ENCODE measurements at regions not wholly inside any gene's neighbourhood (a gene's known extent, or its start where the extent isn't known, plus 50 kb on each side); places are given as distances from the start of the nearest gene placed in this dataset.

DNA sequence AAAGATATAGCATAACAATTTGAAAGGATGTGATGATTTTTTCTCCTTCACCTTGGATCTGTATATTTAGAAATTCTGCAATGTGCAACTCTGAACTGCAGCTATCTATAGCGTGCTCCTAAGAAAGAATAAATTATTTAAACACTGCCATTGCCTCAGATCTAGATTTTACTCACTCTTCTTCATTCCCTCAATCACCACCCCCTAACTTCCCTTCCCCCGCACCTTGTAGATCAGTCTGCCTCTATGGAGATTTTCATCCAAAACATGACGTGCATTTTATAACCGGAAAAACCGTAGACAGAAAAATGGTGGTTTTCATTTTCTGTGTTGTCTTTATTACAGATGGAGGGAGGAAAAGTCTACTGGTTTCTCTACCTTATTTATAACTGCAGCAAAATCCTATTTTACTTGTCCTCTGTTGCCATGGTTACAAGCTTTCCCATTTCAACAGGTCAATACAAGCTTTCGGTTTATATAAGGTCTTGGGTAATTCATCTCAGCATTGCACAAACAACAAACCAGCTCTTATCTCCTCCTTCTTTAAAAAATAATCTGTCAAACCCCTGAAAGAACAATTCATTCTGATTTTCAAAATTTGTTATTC, 480.0 kb downstream of the TAF11L14 start:
- DNase-seq = no peak

GRCh38 chr5:18117968-18118367, 483.7 kb downstream of the TAF11L14 start:
- no peak for DNase-seq

- DNase-seq = no peak
These were observed 485.0 kb downstream of the TAF11L14 start for GRCh38 chr5:18119156-18119785.

- no peak for DNase-seq
These were observed 507.0 kb downstream of the TAF11L14 start for GRCh38 chr5:18141222-18141621.

DNA sequence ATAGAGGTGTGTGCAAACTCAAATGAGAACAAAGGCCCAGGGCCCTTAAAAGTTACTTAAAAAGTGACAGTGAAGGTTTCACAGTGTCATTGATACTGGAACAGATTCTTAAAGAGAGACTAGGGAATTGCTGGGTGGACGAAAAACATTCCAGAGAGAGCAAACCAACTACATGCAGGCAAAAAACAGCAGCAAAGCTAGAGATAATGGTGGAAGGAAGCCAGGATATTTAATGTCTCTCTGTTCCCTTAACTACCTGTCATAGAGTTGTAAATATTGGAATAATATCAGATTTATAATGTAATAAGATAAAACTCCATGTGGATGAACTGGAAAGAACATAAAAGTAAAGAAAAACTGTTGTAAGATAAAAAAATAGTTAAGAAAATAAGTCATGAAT, 508.6 kb downstream of the TAF11L14 start:
- DNase-seq = no peak

DNA sequence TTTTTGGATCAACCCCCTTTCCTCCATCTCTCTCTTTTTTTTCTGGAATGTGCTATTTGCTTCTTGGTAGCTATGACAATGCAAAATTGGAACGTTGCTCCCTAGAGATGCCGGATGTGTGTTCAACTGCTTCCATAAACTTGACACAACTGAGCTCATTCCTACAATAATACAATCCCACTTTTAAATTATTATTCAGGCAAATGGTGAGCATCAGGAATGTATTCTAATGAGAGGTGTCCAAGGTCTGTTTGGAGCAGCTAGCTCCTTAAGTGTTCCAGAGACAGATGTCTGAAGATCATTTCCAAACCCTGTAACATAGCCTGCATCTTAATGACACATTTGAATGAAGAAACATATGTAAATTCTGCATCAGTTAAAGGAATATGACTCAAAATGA, 518.4 kb downstream of the TAF11L14 start:
- DNase-seq = no peak

GRCh38 chr5:18158166-18158565, 523.9 kb downstream of the TAF11L14 start:
- DNase-seq = no peak

- DNase-seq = peak; percentile 3 to 78 (median 38)
These were observed 525.1 kb downstream of the TAF11L14 start for GRCh38 chr5:18159331-18159730.

GRCh38 chr5:18171684-18172083, 537.4 kb downstream of the TAF11L14 start:
- no peak for DNase-seq

- no peak for DNase-seq
These were observed 545.3 kb downstream of the TAF11L14 start for GRCh38 chr5:18179579-18179978.

DNA sequence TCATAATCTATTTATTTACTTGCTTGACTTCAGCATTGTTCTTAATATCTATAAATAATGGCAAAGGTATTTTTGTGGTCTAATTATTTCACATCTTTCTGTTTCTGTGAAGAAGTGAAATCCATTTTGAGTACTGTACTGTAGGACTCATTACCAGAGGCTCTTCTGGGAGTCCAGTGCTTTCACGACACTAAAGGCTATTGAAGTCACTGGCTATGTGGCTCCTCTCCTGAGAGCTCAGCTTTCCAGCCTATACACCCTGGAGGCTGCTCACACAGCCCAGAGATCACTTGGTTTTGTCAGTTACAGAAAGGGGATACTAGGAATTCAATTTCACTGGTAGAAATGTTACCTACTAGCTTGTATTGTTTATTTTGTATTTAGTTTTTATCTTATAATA, 547.3 kb downstream of the TAF11L14 start:
- no peak for DNase-seq

DNA sequence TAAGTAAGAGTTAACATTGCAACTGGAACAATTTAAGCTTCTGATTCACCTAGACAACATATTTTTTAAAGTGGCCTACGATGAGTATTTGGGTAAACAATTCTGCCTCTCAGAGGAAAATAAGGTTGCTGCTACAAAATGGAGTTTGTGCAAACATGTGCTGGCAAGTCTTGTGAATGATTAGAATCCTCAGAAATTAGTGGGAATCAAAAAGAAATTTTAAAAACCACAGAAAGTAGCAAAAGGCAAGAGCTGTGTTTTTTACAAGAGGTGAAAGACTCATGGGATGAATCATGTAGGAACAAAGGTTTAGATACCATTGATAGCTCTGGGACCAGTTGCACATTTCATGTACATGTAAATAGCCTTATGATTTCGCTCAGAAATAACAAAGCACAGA, 561.6 kb downstream of the TAF11L14 start:
- no peak for DNase-seq

- no peak for DNase-seq
These were observed 563.5 kb downstream of the TAF11L14 start for GRCh38 chr5:18197734-18198133.

DNA sequence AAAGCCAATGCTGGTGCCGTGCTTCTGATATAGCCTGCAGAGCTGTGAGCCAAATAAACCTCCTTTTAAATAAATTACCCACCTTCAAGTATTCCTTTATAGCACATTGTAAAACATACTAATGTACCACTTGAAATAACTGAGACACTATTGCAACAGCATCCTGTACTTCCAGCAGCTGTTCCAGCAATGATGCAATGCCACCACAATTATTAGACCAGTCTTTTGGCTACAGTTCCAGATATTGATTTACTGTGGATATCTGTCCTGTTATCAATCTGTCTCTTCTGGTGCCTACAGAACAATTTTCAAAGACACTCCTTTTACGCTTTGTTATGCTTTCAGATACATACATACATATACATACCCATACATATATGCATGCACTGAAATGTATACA, 567.9 kb downstream of the TAF11L14 start:
- DNase-seq = peak in 1 of 4 experiments; percentile 3

GRCh38 chr5:18203296-18203695, 569.0 kb downstream of the TAF11L14 start:
- no peak for DNase-seq

- DNase-seq = no peak
These were observed 579.4 kb downstream of the TAF11L14 start for GRCh38 chr5:18213666-18214065.

DNA sequence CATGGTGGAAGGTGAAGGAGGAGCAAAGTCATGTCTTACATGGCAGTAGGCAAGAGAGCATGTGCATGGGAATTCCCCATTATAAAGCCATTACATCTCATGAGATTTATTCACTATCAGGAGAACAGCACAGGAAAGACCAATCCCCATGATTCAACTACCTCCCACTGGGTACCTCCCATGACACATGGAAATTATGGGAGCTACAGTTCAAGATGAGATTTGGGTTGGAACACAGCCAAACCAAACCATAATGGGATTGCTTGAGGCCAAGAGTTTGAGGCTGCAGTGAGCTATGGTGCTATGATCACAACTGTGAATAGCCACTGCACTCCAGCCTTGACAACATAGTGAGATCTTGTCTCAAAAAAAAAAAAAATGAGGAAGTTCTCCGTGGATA, 581.8 kb downstream of the TAF11L14 start:
- DNase-seq = peak in 2 of 4 experiments; percentile 2 to 5

GRCh38 chr5:18216729-18217128, 582.5 kb downstream of the TAF11L14 start:
- DNase-seq = peak in 2 of 4 experiments; percentile 28 to 40

- DNase-seq = no peak
These were observed 585.0 kb downstream of the TAF11L14 start for GRCh38 chr5:18219241-18219640.

DNA sequence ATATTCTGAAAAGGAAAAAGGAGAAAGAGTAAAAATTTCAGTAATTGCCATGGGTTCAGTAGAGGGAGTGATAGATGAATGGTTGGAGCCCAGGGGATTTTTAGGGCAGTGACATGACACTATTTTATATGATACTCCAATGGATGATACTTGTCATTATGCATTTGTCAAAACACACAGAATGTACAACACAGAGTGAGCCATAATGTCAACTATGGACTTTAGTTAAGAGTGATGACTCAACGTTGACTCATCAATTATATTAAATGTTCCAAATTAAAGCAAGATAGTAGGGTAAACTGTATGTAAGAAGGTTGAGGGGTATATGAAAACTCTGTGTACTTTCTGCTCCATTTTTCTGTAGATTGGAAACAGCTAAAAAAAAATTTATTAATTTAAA, 586.4 kb downstream of the TAF11L14 start:
- DNase-seq = no peak

- no peak for DNase-seq
These were observed 602.1 kb downstream of the TAF11L14 start for GRCh38 chr5:18236386-18236785.

GRCh38 chr5:18238321-18238720, 604.1 kb downstream of the TAF11L14 start:
- no peak for DNase-seq

DNA sequence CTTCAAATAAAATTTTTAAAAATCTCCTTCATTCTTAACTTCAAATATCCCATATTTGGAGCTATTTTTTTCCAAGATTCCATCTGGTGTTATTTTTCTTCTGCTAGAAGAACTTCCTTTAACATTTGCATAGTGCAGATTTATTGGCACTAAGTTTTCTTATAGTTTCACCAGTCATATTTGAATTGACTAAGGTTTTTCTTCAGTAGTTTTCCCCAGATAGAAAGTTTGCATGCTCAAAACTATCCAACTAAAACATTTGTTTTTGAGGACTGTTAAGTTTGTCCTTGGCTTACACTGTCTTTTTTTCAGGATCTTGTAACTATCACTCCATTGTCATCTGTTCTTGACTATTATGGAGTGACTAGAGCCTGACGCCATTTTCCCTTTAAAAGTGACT, 606.7 kb downstream of the TAF11L14 start:
- DNase-seq = no peak

DNA sequence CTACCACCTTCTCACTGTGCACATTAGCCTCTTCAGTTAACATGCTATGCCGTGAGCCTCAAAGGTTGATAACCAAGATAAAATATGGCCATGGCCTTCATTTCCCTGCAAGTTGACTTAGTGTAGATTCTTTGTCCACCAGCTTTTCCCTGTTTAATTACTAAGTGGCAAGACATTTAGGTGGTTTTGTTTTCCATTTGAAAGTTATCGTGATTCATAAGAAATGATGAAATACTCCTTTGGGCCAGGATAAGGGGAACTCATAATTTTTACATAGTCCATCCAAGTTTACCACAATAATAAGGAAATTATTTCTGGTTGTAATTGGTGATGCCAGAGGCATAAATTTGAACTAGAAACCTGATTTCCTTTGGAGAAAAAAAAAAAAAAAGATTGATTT, 609.6 kb downstream of the TAF11L14 start:
- DNase-seq = no peak

DNA sequence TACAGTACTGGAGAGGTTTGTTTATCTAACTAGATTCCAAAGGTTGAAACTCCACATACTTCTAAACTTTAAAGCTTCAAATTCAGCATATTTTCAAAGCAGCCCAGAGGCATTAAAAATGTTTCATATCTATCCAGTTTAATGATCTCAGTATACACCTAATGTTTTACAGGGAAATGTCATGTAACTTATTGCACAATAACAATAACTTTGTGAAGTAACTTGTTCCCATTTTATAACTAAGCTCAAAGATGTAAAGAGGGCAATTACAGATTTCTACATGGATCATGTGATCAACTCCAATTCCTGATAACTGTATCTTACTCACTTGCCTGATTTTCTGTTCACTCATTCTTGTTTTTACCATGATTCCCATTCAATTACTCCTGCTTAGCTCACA, 610.0 kb downstream of the TAF11L14 start:
- no peak for DNase-seq
